ENCODE measurements at regions not wholly inside any gene's neighbourhood (a gene's known extent, or its start where the extent isn't known, plus 50 kb on each side); places are given as distances from the start of the nearest gene placed in this dataset.

DNA sequence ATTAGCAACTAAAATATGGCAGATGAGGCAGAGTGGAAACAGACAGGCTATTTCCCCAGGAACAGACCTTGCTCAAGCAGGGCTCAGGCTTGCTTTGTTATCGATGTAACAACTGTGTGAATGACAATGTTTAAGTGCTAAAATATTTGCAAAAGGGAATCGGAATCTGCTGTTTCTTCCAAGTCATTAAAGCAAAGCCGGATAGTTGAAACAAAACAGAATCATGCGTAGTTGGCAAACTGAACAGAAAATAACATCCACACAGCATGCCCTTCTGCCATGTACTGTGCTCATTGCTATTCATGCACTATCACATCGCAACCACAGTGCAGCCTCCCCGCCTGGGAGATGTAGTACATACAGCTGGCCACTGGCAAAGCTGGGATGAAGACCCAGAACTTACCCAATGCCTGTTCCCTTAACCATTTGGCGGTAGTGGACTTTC lies 799.1 kb downstream of the DIAPH3 start:
- ATAC-seq (no peak), DNase-seq (ENCODE audit: low read depth, low spot score) (no peak), FAIRE-seq (no peak)
- Histone ChIP-seq H3K4me3 (no peak overlapping the region), H3K27me3 (replicated peaks in 1 of 2; ENCODE audit: control insufficient read depth in 2 of 2, insufficient read depth in 2 of 2, low read length in 1 of 2) (no peaks in the 10 kb centered on the region), H2AFZ (ENCODE audit: control insufficient read depth, low read depth, low read length) (no peak overlapping the region), H3K9ac (ENCODE audit: control insufficient read depth, insufficient read depth, low read length) (no peak overlapping the region), H4K20me1 (ENCODE audit: control insufficient read depth, insufficient read depth) (no peaks in the 10 kb centered on the region), H3K4me2 (ENCODE audit: control insufficient read depth, insufficient read depth) (no peak overlapping the region), H3K36me3 (ENCODE audit: control insufficient read depth in 2 of 2, insufficient read depth in 2 of 2, low read length in 1 of 2) (no peaks in the 10 kb centered on the region), H3K9me3 (replicated peaks; ENCODE audit: control insufficient read depth, insufficient read depth, low read length) (no peaks in the 10 kb centered on the region), H3K4me1 (ENCODE audit: control insufficient read depth, insufficient read depth, low read length) (no peaks in the 10 kb centered on the region), H3K27ac (ENCODE audit: control insufficient read depth, insufficient read depth) (no peak overlapping the region), H3K79me2 (ENCODE audit: control insufficient read depth, insufficient read depth, low read length) (no peaks in the 10 kb centered on the region)
- no TSS peak for BruUV-seq (replicated peaks)
- intact Hi-C loops (cut with micrococcal nuclease; ENCODE audit: unreplicated experiment) = no loop called here
- POLR2A ChIA-PET = no interaction called here
- CTCF ChIA-PET = no interaction called here
- 51% methylated on average over 7 of the region's 7 CpGs for WGBS (ENCODE audit: insufficient coverage, insufficient replicate concordance, low lambda C conversion rate, missing lambda C conversion rate)
- RAD21 ChIA-PET (ENCODE audit: unreplicated experiment) = no interaction called here
- SMC1A ChIA-PET (ENCODE audit: uncharacterized antibody, unreplicated experiment) = no interaction called here
- in situ Hi-C loops (cut with MboI) = no loop called here
- TF ChIP-seq, protein P1, sequence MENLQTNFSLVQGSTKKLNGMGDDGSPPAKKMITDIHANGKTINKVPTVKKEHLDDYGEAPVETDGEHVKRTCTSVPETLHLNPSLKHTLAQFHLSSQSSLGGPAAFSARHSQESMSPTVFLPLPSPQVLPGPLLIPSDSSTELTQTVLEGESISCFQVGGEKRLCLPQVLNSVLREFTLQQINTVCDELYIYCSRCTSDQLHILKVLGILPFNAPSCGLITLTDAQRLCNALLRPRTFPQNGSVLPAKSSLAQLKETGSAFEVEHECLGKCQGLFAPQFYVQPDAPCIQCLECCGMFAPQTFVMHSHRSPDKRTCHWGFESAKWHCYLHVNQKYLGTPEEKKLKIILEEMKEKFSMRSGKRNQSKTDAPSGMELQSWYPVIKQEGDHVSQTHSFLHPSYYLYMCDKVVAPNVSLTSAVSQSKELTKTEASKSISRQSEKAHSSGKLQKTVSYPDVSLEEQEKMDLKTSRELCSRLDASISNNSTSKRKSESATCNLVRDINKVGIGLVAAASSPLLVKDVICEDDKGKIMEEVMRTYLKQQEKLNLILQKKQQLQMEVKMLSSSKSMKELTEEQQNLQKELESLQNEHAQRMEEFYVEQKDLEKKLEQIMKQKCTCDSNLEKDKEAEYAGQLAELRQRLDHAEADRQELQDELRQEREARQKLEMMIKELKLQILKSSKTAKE (IDR thresholded peaks at IDR 0.05; ENCODE audit: low read depth, poor library complexity, severe bottlenecking) = no peak
- TF ChIP-seq CHD2 (IDR thresholded peaks at IDR 0.05; ENCODE audit: borderline replicate concordance, low read depth, low read length) (no peak), RAD51 (IDR thresholded peaks at IDR 0.05) (no peak), MEF2B (IDR thresholded peaks at IDR 0.05; ENCODE audit: partially characterized antibody, poor library complexity, severe bottlenecking) (no peak), NFIC (IDR thresholded peaks at IDR 0.05; ENCODE audit: low read depth, low read length) (no peak), NFYB (IDR thresholded peaks at IDR 0.05; ENCODE audit: insufficient read depth, low read depth, low read length) (no peak), ZNF274 (IDR thresholded peaks at IDR 0.05; ENCODE audit: insufficient read depth, insufficient read length) (no peak), STAT1 (conservative IDR thresholded peaks at IDR 0.05) (no peak), KLF5 (IDR thresholded peaks at IDR 0.05; ENCODE audit: partially characterized antibody) (no peak), MYB (IDR thresholded peaks at IDR 0.05; ENCODE audit: borderline replicate concordance, low read depth, low read length) (no peak), ASH2L (IDR thresholded peaks at IDR 0.05; ENCODE audit: borderline replicate concordance, low read depth) (no peak), HDAC2 (IDR thresholded peaks at IDR 0.05) (no peak), NR2C1 (IDR thresholded peaks at IDR 0.05) (no peak), SUZ12 (IDR thresholded peaks at IDR 0.05; ENCODE audit: unreplicated experiment) (no peak), PAX5 (IDR thresholded peaks at IDR 0.05; ENCODE audit: borderline replicate concordance, low read depth, low read length) (no peak), CBX5 (IDR thresholded peaks at IDR 0.05; ENCODE audit: low read depth) (no peak)
- TF ChIP-seq, protein P2, sequence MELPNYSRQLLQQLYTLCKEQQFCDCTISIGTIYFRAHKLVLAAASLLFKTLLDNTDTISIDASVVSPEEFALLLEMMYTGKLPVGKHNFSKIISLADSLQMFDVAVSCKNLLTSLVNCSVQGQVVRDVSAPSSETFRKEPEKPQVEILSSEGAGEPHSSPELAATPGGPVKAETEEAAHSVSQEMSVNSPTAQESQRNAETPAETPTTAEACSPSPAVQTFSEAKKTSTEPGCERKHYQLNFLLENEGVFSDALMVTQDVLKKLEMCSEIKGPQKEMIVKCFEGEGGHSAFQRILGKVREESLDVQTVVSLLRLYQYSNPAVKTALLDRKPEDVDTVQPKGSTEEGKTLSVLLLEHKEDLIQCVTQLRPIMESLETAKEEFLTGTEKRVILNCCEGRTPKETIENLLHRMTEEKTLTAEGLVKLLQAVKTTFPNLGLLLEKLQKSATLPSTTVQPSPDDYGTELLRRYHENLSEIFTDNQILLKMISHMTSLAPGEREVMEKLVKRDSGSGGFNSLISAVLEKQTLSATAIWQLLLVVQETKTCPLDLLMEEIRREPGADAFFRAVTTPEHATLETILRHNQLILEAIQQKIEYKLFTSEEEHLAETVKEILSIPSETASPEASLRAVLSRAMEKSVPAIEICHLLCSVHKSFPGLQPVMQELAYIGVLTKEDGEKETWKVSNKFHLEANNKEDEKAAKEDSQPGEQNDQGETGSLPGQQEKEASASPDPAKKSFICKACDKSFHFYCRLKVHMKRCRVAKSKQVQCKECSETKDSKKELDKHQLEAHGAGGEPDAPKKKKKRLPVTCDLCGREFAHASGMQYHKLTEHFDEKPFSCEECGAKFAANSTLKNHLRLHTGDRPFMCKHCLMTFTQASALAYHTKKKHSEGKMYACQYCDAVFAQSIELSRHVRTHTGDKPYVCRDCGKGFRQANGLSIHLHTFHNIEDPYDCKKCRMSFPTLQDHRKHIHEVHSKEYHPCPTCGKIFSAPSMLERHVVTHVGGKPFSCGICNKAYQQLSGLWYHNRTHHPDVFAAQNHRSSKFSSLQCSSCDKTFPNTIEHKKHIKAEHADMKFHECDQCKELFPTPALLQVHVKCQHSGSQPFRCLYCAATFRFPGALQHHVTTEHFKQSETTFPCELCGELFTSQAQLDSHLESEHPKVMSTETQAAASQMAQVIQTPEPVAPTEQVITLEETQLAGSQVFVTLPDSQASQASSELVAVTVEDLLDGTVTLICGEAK (IDR thresholded peaks at IDR 0.05; ENCODE audit: borderline replicate concordance) = no peak
- TF ChIP-seq, protein P3, sequence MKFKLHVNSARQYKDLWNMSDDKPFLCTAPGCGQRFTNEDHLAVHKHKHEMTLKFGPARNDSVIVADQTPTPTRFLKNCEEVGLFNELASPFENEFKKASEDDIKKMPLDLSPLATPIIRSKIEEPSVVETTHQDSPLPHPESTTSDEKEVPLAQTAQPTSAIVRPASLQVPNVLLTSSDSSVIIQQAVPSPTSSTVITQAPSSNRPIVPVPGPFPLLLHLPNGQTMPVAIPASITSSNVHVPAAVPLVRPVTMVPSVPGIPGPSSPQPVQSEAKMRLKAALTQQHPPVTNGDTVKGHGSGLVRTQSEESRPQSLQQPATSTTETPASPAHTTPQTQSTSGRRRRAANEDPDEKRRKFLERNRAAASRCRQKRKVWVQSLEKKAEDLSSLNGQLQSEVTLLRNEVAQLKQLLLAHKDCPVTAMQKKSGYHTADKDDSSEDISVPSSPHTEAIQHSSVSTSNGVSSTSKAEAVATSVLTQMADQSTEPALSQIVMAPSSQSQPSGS (IDR thresholded peaks at IDR 0.05; ENCODE audit: low read length) = no peak
